Loucy (cell line): ENCODE measurements at regions not wholly inside any gene's neighbourhood (a gene's known extent, or its start where the extent isn't known, plus 50 kb on each side); places are given as distances from the start of the nearest gene placed in this dataset.

Experiments used
- H2AFZ ChIP-seq: fragments of 200-600 bp; sonication (generic); 2 replicates; pipeline ENCODE4 v1.6.0; 2016; ENCODE audit warnings: antibody characterized with exemption, mild to moderate bottlenecking, low read length, moderate library complexity
- H3F3A ChIP-seq: fragments of 200-600 bp; 2 replicates; pipeline ENCODE4 v1.6.0; 2016; ENCODE audit warnings: antibody characterized with exemption, low read depth, mild to moderate bottlenecking
- H3K27me3 ChIP-seq: fragments of 200-600 bp; sonication (generic); 2 replicates; pipeline ENCODE4 v1.6.1; 2014; ENCODE audit warnings: low read length, mild to moderate bottlenecking; ENCODE audit not compliant: insufficient read depth, poor library complexity, severe bottlenecking
- H3K36me3 ChIP-seq: fragments of 200-600 bp; sonication (generic); 2 replicates; pipeline ENCODE4 v1.6.1; 2016; ENCODE audit warnings: low read length; ENCODE audit not compliant: insufficient read depth
- H3K4me1 ChIP-seq: fragments of 200-600 bp; sonication (generic); 2 replicates; pipeline ENCODE4 v1.5.1; 2014; ENCODE audit warnings: low read length, mild to moderate bottlenecking; ENCODE audit not compliant: insufficient read depth, poor library complexity, severe bottlenecking
- H3K4me2 ChIP-seq: fragments of 200-600 bp; sonication (generic); 2 replicates; pipeline ENCODE4 v1.6.0; 2014; ENCODE audit warnings: antibody characterized with exemption, low read length, low read depth, mild to moderate bottlenecking; ENCODE audit not compliant: poor library complexity, severe bottlenecking
- H3K4me3 ChIP-seq: fragments of 200-600 bp; sonication (generic); 2 replicates; pipeline ENCODE4 v1.5.1; 2014; ENCODE audit warnings: low read length, mild to moderate bottlenecking, mixed read lengths; ENCODE audit not compliant: poor library complexity, severe bottlenecking
- H3K79me2 ChIP-seq: fragments of 200-600 bp; sonication (generic); 2 replicates; pipeline ENCODE4 v1.6.1; 2014; ENCODE audit warnings: low read length; ENCODE audit not compliant: insufficient read depth
- H3K9ac ChIP-seq: fragments of 200-600 bp; sonication (generic); 2 replicates; pipeline ENCODE4 v1.6.0; 2014; ENCODE audit warnings: mild to moderate bottlenecking, low read depth, low read length, moderate library complexity; ENCODE audit not compliant: poor library complexity, severe bottlenecking
- H3K9me2 ChIP-seq: fragments of 200-600 bp; sonication (generic); replicated peaks from 2 replicates; pipeline ENCODE4 v1.6.1; 2016; ENCODE audit warnings: low read depth, low read length, mixed read lengths
- H3K9me3 ChIP-seq: fragments of 200-600 bp; sonication (generic); 2 replicates; pipeline ENCODE4 v1.6.1; 2014; ENCODE audit warnings: mild to moderate bottlenecking, antibody characterized with exemption, low read length, low read depth; ENCODE audit not compliant: insufficient read depth
- H4K20me1 ChIP-seq: fragments of 200-600 bp; sonication (generic); 2 replicates; pipeline ENCODE4 v1.6.0; 2014; ENCODE audit warnings: antibody characterized with exemption, low read length, mild to moderate bottlenecking; ENCODE audit not compliant: insufficient read depth, poor library complexity, severe bottlenecking
- CTCF ChIP-seq: fragments of 200-600 bp; sonication (generic); conservative IDR thresholded peaks from 2 replicates; pipeline ENCODE4 v1.5.1; 2014; ENCODE audit warnings: mild to moderate bottlenecking, antibody characterized with exemption, low read length
- EZH2phosphoT487 ChIP-seq: fragments of 200-600 bp; IDR thresholded peaks from 2 replicates; pipeline ENCODE4 v1.6.1; 2018; ENCODE audit warnings: antibody characterized with exemption, mild to moderate bottlenecking, moderate library complexity, borderline replicate concordance

- no peaks in the 10 kb centered on the region for H3K9me3 ChIP-seq
- no peaks in the 10 kb centered on the region for H3K36me3 ChIP-seq
- H3K4me2 ChIP-seq: no peak overlapping the region
- H3F3A ChIP-seq: no peaks in the 10 kb centered on the region
- no peak overlapping the region for H3K4me3 ChIP-seq
- no peaks in the 10 kb centered on the region for H3K9me2 ChIP-seq
- H4K20me1 ChIP-seq: no peaks in the 10 kb centered on the region
- H3K79me2 ChIP-seq: no peaks in the 10 kb centered on the region
- H3K4me1 ChIP-seq: no peaks in the 10 kb centered on the region
- H3K9ac ChIP-seq: no peak overlapping the region
- no peaks in the 10 kb centered on the region for H3K27me3 ChIP-seq
- no peak overlapping the region for H2AFZ ChIP-seq
- TF ChIP-seq EZH2phosphoT487: no peak
- no peak for TF ChIP-seq CTCF
Measured at GRCh38 chr3:117346901-117347300, 637.3 kb downstream of the TUSC7 start.

GRCh38 chr3:117348884-117349283 is 639.3 kb downstream of the TUSC7 start:
- Histone ChIP-seq H3K9me2 (no peaks in the 10 kb centered on the region), H2AFZ (no peak overlapping the region), H3K27me3 (no peaks in the 10 kb centered on the region), H3F3A (no peaks in the 10 kb centered on the region), H3K9me3 (no peaks in the 10 kb centered on the region), H3K9ac (no peak overlapping the region), H3K4me2 (no peak overlapping the region), H3K4me1 (no peaks in the 10 kb centered on the region), H3K36me3 (no peaks in the 10 kb centered on the region), H3K4me3 (no peak overlapping the region), H4K20me1 (no peaks in the 10 kb centered on the region), H3K79me2 (no peaks in the 10 kb centered on the region)
- TF ChIP-seq CTCF: no peak
- TF ChIP-seq EZH2phosphoT487: no peak

DNA sequence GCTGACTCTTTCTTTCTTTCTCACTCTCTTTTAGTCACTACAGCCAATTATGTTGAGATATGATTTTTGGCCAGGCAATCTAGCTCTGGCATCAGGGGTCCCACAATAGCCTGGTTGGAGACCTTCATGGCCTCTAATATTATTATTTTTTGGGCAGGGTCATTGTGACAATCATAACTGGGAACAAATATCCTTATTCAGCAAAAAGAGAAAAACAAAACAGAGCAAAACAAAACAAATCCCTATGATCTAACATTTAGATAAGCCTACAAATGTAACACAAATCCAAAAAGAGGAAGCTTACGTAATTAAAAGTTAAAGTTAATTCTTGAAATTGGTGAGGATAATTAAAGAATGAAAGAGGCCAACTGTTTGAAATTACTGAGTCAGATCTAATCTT is 640.0 kb downstream of the TUSC7 start:
- no peaks in the 10 kb centered on the region for H3K79me2 ChIP-seq
- no peaks in the 10 kb centered on the region for H3K4me1 ChIP-seq
- no peak overlapping the region for H2AFZ ChIP-seq
- no peaks in the 10 kb centered on the region for H3F3A ChIP-seq
- H3K4me2 ChIP-seq: no peak overlapping the region
- no peaks in the 10 kb centered on the region for H3K27me3 ChIP-seq
- no peaks in the 10 kb centered on the region for H3K9me2 ChIP-seq
- no peaks in the 10 kb centered on the region for H4K20me1 ChIP-seq
- H3K4me3 ChIP-seq: no peak overlapping the region
- no peak for TF ChIP-seq EZH2phosphoT487
- TF ChIP-seq CTCF: no peak
- H3K9ac ChIP-seq: no peak overlapping the region
- H3K9me3 ChIP-seq: no peaks in the 10 kb centered on the region
- no peaks in the 10 kb centered on the region for H3K36me3 ChIP-seq
